HG03135 (cell line): ENCODE measurements at regions not wholly inside any gene's neighbourhood (a gene's known extent, or its start where the extent isn't known, plus 50 kb on each side); places are given as distances from the start of the nearest gene placed in this dataset.

ENCODE experiments used
- ATAC-seq: cut with Tn5 transposase; IDR thresholded peaks from one replicate; pipeline ENCODE4 v1.9.1; 2021; ENCODE audit warnings: mild to moderate bottlenecking, moderate library complexity; ENCODE audit not compliant: unreplicated experiment

GRCh38 chr4:151911970-151912369 is 151.2 kb upstream of the GATB start:
- no peak for ATAC-seq

GRCh38 chr4:151908734-151909497 is 148.1 kb upstream of the GATB start:
- no peak for ATAC-seq

GRCh38 chr4:151908201-151908600 is 147.4 kb upstream of the GATB start:
- no peak for ATAC-seq

GRCh38 chr4:151906438-151906837 is 145.6 kb upstream of the GATB start:
- ATAC-seq, result no peak

GRCh38 chr4:151905197-151905596 is 144.4 kb upstream of the GATB start:
- peak; percentile 95 for ATAC-seq

GRCh38 chr4:151901631-151902030 is 140.8 kb upstream of the GATB start:
- no peak for ATAC-seq

GRCh38 chr4:151896880-151897279 is 136.1 kb upstream of the GATB start:
- ATAC-seq, result no peak

GRCh38 chr4:151895671-151896070 is 134.9 kb upstream of the GATB start:
- no peak for ATAC-seq

GRCh38 chr4:151894246-151894645 is 133.4 kb upstream of the GATB start:
- no peak for ATAC-seq

GRCh38 chr4:151888367-151888866 is 127.6 kb upstream of the GATB start:
- ATAC-seq, result no peak

- peak; percentile 18 for ATAC-seq
These were observed 127.0 kb upstream of the GATB start for GRCh38 chr4:151887816-151888180.

- ATAC-seq, result peak; percentile 61
These were observed 126.4 kb upstream of the GATB start for GRCh38 chr4:151887031-151887815.

GRCh38 chr4:151885123-151885522 is 124.3 kb upstream of the GATB start:
- ATAC-seq, result no peak

GRCh38 chr4:151883747-151884146 is 122.9 kb upstream of the GATB start:
- no peak for ATAC-seq

GRCh38 chr4:151882072-151882803 is 121.4 kb upstream of the GATB start:
- ATAC-seq, result peak; percentile 66

GRCh38 chr4:151879705-151880445 is 119.1 kb upstream of the GATB start:
- ATAC-seq, result no peak

- no peak for ATAC-seq
These were observed 115.7 kb upstream of the GATB start for GRCh38 chr4:151876381-151876988.

- no peak for ATAC-seq
These were observed 113.5 kb upstream of the GATB start for GRCh38 chr4:151874328-151874727.

GRCh38 chr4:151866592-151866918 is 105.7 kb upstream of the GATB start:
- no peak for ATAC-seq
